ENCODE measurements at regions not wholly inside any gene's neighbourhood (a gene's known extent, or its start where the extent isn't known, plus 50 kb on each side); places are given as distances from the start of the nearest gene placed in this dataset.

GRCh38 chr6:168374541-168375071 is 55.0 kb upstream of the DACT2 start:
- in situ Hi-C loops (cut with HindIII; ENCODE audit: extremely low pct_ligation_motif_present, low pct_unique_long_range_greater_than_20kb) (loop anchor here (5.0 kb wide), 1 partner anchor 513 kb away; no protein-coding TSS in a partner anchor), intact Hi-C loops (cut with micrococcal nuclease; ENCODE audit: unreplicated experiment) (loop anchor here (5.0 kb wide), 1 partner anchor 338 kb away; no protein-coding TSS in a partner anchor)

GRCh38 chr6:168376120-168376519 is 56.5 kb upstream of the DACT2 start:
- Histone ChIP-seq H3K27ac (ENCODE audit: extremely low read length, insufficient read depth, low read length) (no peak overlapping the region), H3K36me3 (replicated peaks in 1 of 2; ENCODE audit: control insufficient read depth in 1 of 2, insufficient read depth in 2 of 2, low read length in 2 of 2) (no peaks in the 10 kb centered on the region), H2AFZ (ENCODE audit: low read length) (no peak overlapping the region), H3K4me1 (ENCODE audit: insufficient read depth, low read length) (no peaks in the 10 kb centered on the region), H3K9me3 (ENCODE audit: low read length) (peaks cover 25% of the 10 kb centered on the region), H3K9ac (ENCODE audit: insufficient read depth, low read depth, low read length) (no peak overlapping the region), H4K20me1 (ENCODE audit: insufficient read depth, low read length) (no peaks in the 10 kb centered on the region), H3K27me3 (ENCODE audit: control insufficient read depth in 1 of 2, insufficient read depth in 2 of 2, low read length in 2 of 2) (peaks cover 5 to 63% of the 10 kb centered on the region in 2 experiments), H3K4me3 (replicated peaks in 1 of 3; ENCODE audit: insufficient read depth in 1 of 3, low read depth in 2 of 3, low read length in 3 of 3) (no peak overlapping the region), H3K4me2 (ENCODE audit: low read depth, low read length) (no peak overlapping the region), H3K79me2 (ENCODE audit: insufficient read depth, low read length) (no peaks in the 10 kb centered on the region)
- intact Hi-C loops (cut with micrococcal nuclease; ENCODE audit: unreplicated experiment): no loop called here
- ChIA-PET CTCF (ENCODE audit: low intra/inter-chr PET ratio, low total read pairs) (no interaction called here), POLR2A (no interaction called here)
- ATAC-seq (no peak), DNase-seq (ENCODE audit: low spot score) (no peak), FAIRE-seq (no peak)
- WGBS (ENCODE audit: low lambda C conversion rate): 45% methylated on average over 9 of the region's 9 CpGs
- BruUV-seq (replicated peaks): no TSS peak
- TF ChIP-seq NFIC (IDR thresholded peaks at IDR 0.05; ENCODE audit: low read length) (no peak), FOXA1 (IDR thresholded peaks at IDR 0.05) (no peak), FOXA1 (CRISPR knock-in tag; IDR thresholded peaks at IDR 0.05) (no peak), SMAD9 (CRISPR knock-in tag; IDR thresholded peaks at IDR 0.05) (no peak), ZNF138 (CRISPR knock-in tag; IDR thresholded peaks at IDR 0.05; ENCODE audit: low read depth) (no peak), ZSCAN31 (CRISPR knock-in tag; IDR thresholded peaks at IDR 0.05; ENCODE audit: low read depth) (no peak)
- in situ Hi-C loops (cut with HindIII; ENCODE audit: extremely low pct_ligation_motif_present, low pct_unique_long_range_greater_than_20kb): no loop called here

More at GRCh38 chr6:168374541-168375071, 55.0 kb upstream of the DACT2 start:
- Histone ChIP-seq H3K4me3 (replicated peaks in 1 of 3; ENCODE audit: insufficient read depth in 1 of 3, low read depth in 2 of 3, low read length in 3 of 3) (no peak overlapping the region), H3K4me2 (ENCODE audit: low read depth, low read length) (no peak overlapping the region), H3K27ac (ENCODE audit: extremely low read length, insufficient read depth, low read length) (no peak overlapping the region), H4K20me1 (ENCODE audit: insufficient read depth, low read length) (no peaks in the 10 kb centered on the region), H3K27me3 (ENCODE audit: control insufficient read depth in 1 of 2, insufficient read depth in 2 of 2, low read length in 2 of 2) (peaks cover 5 to 75% of the 10 kb centered on the region in 2 experiments), H3K9me3 (ENCODE audit: low read length) (peaks cover 11% of the 10 kb centered on the region), H2AFZ (ENCODE audit: low read length) (no peak overlapping the region), H3K9ac (ENCODE audit: insufficient read depth, low read depth, low read length) (no peak overlapping the region), H3K79me2 (ENCODE audit: insufficient read depth, low read length) (no peaks in the 10 kb centered on the region), H3K4me1 (ENCODE audit: insufficient read depth, low read length) (peaks cover 5% of the 10 kb centered on the region; the same call in 1 of the 2 replicates), H3K36me3 (replicated peaks in 1 of 2; ENCODE audit: control insufficient read depth in 1 of 2, insufficient read depth in 2 of 2, low read length in 2 of 2) (no peaks in the 10 kb centered on the region)
- ATAC-seq (no peak), FAIRE-seq (no peak), DNase-seq (ENCODE audit: low spot score) (no peak)
- ChIA-PET CTCF (ENCODE audit: low intra/inter-chr PET ratio, low total read pairs) (no interaction called here), POLR2A (no interaction called here)
- TF ChIP-seq EED (CRISPR knock-in tag; IDR thresholded peaks at IDR 0.05) (0 out of 2 replicates have a peak, but pooled peaks have one; percentile 30), ZNF232 (CRISPR knock-in tag; IDR thresholded peaks at IDR 0.05; ENCODE audit: borderline replicate concordance) (no peak)
- no TSS peak for BruUV-seq (replicated peaks)
- WGBS (ENCODE audit: low lambda C conversion rate): 39% methylated on average over 11 of the region's 15 CpGs

Measured in HepG2 (cell line).